KMS-11 (cell line): ENCODE measurements at regions not wholly inside any gene's neighbourhood (a gene's known extent, or its start where the extent isn't known, plus 50 kb on each side); places are given as distances from the start of the nearest gene placed in this dataset.
A peak's percentile ranks its signal among the peaks of the same experiment; 100 is the strongest.

Experiments
- H2AFZ ChIP-seq: fragments of 200-600 bp; sonication (generic); 2 replicates; pipeline ENCODE4 v1.6.1; 2016; ENCODE audit warnings: antibody characterized with exemption, mixed run types, low read depth
- H3K27ac ChIP-seq: fragments of 200-600 bp; sonication (generic); 2 replicates; pipeline ENCODE4 v1.6.1; 2016; ENCODE audit warnings: mild to moderate bottlenecking, mixed run types
- H3K27me3 ChIP-seq: fragments of 200-600 bp; sonication (generic); 2 replicates; pipeline ENCODE4 v1.6.1; 2017; ENCODE audit warnings: mild to moderate bottlenecking, low read depth, mixed run types, moderate library complexity; ENCODE audit not compliant: insufficient read depth
- H3K36me3 ChIP-seq: fragments of 200-600 bp; sonication (generic); 2 replicates; pipeline ENCODE4 v1.6.1; 2017; ENCODE audit warnings: mild to moderate bottlenecking, mixed run types; ENCODE audit not compliant: insufficient read depth
- H3K4me1 ChIP-seq: fragments of 200-600 bp; sonication (generic); 2 replicates; pipeline ENCODE4 v1.6.1; 2016; ENCODE audit warnings: mild to moderate bottlenecking, low read depth, mixed run types; ENCODE audit not compliant: poor library complexity, severe bottlenecking
- H3K4me2 ChIP-seq: fragments of 200-600 bp; sonication (generic); 2 replicates; pipeline ENCODE4 v1.7.0; 2016; ENCODE audit warnings: mild to moderate bottlenecking, mixed run types
- H3K4me3 ChIP-seq: fragments of 200-600 bp; sonication (generic); IDR thresholded peaks from 2 replicates; pipeline ENCODE4 v1.6.1; 2017; ENCODE audit warnings: low read depth, low read length, mixed read lengths; ENCODE audit not compliant: insufficient read depth
- H3K79me2 ChIP-seq: fragments of 200-600 bp; sonication (generic); 2 replicates; pipeline ENCODE4 v1.6.1; 2016; ENCODE audit warnings: low read depth, mixed run types; ENCODE audit not compliant: insufficient read depth
- H3K9ac ChIP-seq: fragments of 200-600 bp; sonication (generic); 2 replicates; pipeline ENCODE4 v1.6.1; 2016; ENCODE audit warnings: mild to moderate bottlenecking, mixed run types
- H4K20me1 ChIP-seq: fragments of 200-600 bp; sonication (generic); 2 replicates; pipeline ENCODE4 v1.6.1; 2016; ENCODE audit warnings: mild to moderate bottlenecking, mixed run types; ENCODE audit not compliant: insufficient read depth
- TF ChIP-seq, protein P1 (sequence below): fragments of 200-600 bp; sonication (generic); conservative IDR thresholded peaks from 2 replicates; pipeline ENCODE4 v1.6.1; 2017; ENCODE audit warnings: low read depth, mild to moderate bottlenecking, antibody characterized with exemption, low read length, moderate library complexity, mixed read lengths

DNA sequence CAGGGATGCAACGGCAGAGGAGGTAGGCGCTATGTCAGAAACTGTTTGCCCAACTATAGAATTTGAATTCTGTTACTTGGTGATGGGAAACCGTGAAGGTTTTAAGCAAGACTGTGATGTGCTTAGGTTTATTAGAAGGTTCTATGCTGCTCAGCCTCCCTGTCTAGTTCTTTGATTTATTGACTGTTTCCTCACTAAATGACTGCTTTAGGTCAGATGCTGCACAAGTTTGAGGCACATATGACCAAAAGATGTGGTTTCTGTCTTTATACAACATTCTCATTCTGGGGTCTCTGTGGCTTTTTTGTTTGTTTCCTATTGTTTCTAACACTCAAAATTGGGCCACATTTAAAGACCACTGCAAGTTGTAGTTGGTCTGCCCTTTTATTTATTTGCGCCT, 323.0 kb upstream of the OBI1 start:
- Histone ChIP-seq H3K4me1 (peaks cover 4% of the 10 kb centered on the region), H3K4me3 (no peak overlapping the region), H3K27ac (no peak overlapping the region), H3K27me3 (no peaks in the 10 kb centered on the region), H3K36me3 (no peaks in the 10 kb centered on the region), H3K79me2 (no peaks in the 10 kb centered on the region), H2AFZ (no peak overlapping the region), H3K9ac (no peak overlapping the region), H4K20me1 (no peaks in the 10 kb centered on the region), H3K4me2 (no peak overlapping the region)
- TF ChIP-seq, protein P1, sequence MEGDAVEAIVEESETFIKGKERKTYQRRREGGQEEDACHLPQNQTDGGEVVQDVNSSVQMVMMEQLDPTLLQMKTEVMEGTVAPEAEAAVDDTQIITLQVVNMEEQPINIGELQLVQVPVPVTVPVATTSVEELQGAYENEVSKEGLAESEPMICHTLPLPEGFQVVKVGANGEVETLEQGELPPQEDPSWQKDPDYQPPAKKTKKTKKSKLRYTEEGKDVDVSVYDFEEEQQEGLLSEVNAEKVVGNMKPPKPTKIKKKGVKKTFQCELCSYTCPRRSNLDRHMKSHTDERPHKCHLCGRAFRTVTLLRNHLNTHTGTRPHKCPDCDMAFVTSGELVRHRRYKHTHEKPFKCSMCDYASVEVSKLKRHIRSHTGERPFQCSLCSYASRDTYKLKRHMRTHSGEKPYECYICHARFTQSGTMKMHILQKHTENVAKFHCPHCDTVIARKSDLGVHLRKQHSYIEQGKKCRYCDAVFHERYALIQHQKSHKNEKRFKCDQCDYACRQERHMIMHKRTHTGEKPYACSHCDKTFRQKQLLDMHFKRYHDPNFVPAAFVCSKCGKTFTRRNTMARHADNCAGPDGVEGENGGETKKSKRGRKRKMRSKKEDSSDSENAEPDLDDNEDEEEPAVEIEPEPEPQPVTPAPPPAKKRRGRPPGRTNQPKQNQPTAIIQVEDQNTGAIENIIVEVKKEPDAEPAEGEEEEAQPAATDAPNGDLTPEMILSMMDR, result no peak

DNA sequence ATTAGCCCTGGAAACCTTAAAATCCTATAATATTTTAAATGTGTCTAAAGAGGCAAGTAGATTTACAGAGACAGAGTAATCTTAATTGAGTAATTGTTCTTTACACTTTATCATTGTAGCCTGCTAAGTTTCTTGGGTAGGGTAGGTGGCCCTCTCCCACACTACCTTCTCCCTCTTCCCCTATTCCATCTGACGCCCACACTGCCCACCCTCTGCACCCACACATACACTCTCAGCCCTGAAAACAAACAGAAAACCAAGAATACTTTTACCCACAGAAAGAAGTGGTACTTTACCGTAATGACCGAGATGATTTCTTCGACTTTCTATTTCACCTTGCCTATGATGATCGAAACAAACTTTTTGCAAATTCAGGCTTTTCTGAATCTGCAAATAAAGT, 320.4 kb upstream of the OBI1 start:
- Histone ChIP-seq H3K36me3 (no peaks in the 10 kb centered on the region), H3K27me3 (no peaks in the 10 kb centered on the region), H3K4me1 (peaks cover 4% of the 10 kb centered on the region), H2AFZ (no peak overlapping the region), H3K27ac (no peak overlapping the region), H3K9ac (no peak overlapping the region), H3K79me2 (no peaks in the 10 kb centered on the region), H3K4me2 (no peak overlapping the region), H4K20me1 (no peaks in the 10 kb centered on the region), H3K4me3 (no peak overlapping the region)
- TF ChIP-seq, protein P1, result no peak

DNA sequence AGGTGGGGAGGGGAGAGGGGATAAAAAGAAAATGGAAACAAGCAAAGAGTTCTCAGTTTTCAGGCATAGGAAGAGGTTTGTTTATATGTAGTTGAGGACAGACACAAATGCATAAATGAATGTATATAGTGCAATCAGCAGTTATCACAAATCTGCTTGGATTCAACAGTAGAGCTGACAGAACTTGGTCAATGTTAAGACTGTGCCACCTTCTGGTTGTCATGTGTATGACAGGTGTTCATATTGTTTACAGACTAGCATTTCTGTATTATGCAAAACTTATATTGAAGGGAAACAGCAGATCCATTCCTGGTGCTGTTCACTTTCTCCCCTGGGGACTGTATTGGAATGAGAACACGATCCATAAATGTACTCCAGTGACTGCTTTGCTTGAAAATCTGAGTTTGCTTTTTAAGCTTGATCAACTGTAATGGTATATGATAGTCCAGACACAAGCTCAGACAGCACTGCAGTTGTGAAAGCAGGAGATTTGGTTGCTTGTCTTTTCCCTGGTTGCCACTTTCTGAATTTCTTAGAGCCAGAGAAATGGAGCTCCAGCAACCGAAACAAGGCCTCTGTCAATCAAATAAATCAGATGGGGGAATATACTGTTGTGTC, 319.5 kb upstream of the OBI1 start:
- Histone ChIP-seq H2AFZ (peak overlapping the region; percentile 16; the same call in 1 of the 2 replicates), H3K79me2 (no peaks in the 10 kb centered on the region), H3K27me3 (no peaks in the 10 kb centered on the region), H3K4me2 (no peak overlapping the region), H3K9ac (no peak overlapping the region), H3K36me3 (no peaks in the 10 kb centered on the region), H4K20me1 (no peaks in the 10 kb centered on the region), H3K4me3 (no peak overlapping the region), H3K27ac (no peak overlapping the region), H3K4me1 (peaks cover 4% of the 10 kb centered on the region)
- TF ChIP-seq, protein P1, result peak; percentile 69

DNA sequence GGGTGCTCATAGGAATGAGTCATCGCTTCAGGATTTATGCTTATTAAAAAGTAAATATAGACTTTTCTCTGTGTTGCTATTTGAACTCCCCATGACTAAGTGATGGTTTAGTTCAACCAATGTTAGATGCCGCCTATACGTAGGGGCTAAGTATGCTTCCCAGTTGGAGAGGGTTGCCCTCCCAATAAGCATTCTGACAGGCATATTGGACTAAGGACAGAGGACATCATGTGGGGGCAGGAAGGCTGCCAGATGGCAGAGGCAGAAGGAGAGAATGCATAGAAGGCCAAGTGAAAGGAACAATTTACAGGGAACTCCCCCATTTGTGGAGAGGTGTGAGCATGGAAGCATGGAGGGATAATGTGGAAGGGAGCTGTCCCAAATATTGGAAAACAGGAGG, 318.4 kb upstream of the OBI1 start:
- H2AFZ ChIP-seq, result no peak overlapping the region
- no peaks in the 10 kb centered on the region for H3K27me3 ChIP-seq
- no peak overlapping the region for H3K27ac ChIP-seq
- no peak overlapping the region for H3K4me3 ChIP-seq
- TF ChIP-seq, protein P1, result no peak
- no peak overlapping the region for H3K4me2 ChIP-seq
- no peaks in the 10 kb centered on the region for H4K20me1 ChIP-seq
- H3K9ac ChIP-seq, result no peak overlapping the region
- H3K4me1 ChIP-seq, result peaks cover 4% of the 10 kb centered on the region
- H3K36me3 ChIP-seq, result no peaks in the 10 kb centered on the region
- no peaks in the 10 kb centered on the region for H3K79me2 ChIP-seq
